Activated naive CD8-positive, alpha-beta T cell treated with anti-CD3 and anti-CD28 coated beads, Interleukin-2, amount 10 ng/mL, durations not matched to agents 7 days and 5 days (primary cell): ENCODE measurements at regions not wholly inside any gene's neighbourhood (a gene's known extent, or its start where the extent isn't known, plus 50 kb on each side); places are given as distances from the start of the nearest gene placed in this dataset.

Source experiments
- ATAC-seq: fragments of 150-1000 bp; cut with Tn5 transposase; one replicate; pipeline ENCODE4 v1.10.0; 2021; ENCODE audit warnings: low read depth, moderate library complexity
- POLR2A ChIA-PET: fragments of 350-600 bp; sonication (Branson Sonifier 250); formaldehyde crosslinking; loops from one replicate; lab custom pipeline; 2021; ENCODE audit warnings: antibody characterized with exemption; lab: Charles Lee
- DNase-seq: peaks from one replicate; pipeline ENCODE4 v3.0.0; 2021
- H3K27ac Mint-ChIP-seq: one replicate; pipeline ENCODE4 v1.8.0; 2022; ENCODE audit warnings: mild to moderate bottlenecking, mixed read lengths
- H3K27me3 Mint-ChIP-seq: one replicate; pipeline ENCODE4 v1.8.0; 2022; ENCODE audit warnings: mild to moderate bottlenecking, moderate library complexity, mixed read lengths
- H3K36me3 Mint-ChIP-seq: one replicate; pipeline ENCODE4 v1.8.0; 2021; ENCODE audit warnings: mild to moderate bottlenecking, mixed read lengths
- H3K4me1 Mint-ChIP-seq: one replicate; pipeline ENCODE4 v1.8.0; 2021; ENCODE audit warnings: mixed read lengths
- H3K4me3 Mint-ChIP-seq: one replicate; pipeline ENCODE4 v1.8.0; 2022; ENCODE audit warnings: mild to moderate bottlenecking, moderate library complexity, mixed read lengths
- H3K9me3 Mint-ChIP-seq: one replicate; pipeline ENCODE4 v1.8.0; 2021; ENCODE audit warnings: mixed read lengths

GRCh38 chr1:217921126-217921904 lies 290.2 kb downstream of the SPATA17 start:
- Mint-ChIP-seq H3K27me3 (peaks cover 6% of the 10 kb centered on the region), H3K4me3 (no peak overlapping the region), H3K27ac (no peak overlapping the region), H3K4me1 (no peaks in the 10 kb centered on the region), H3K36me3 (no peaks in the 10 kb centered on the region), H3K9me3 (peaks cover 2% of the 10 kb centered on the region)
- DNase-seq (no peak), ATAC-seq (no peak)
- POLR2A ChIA-PET = no interaction called here

- no peak overlapping the region for H3K4me3 Mint-ChIP-seq
Measured at GRCh38 chr1:217924924-217925323, 293.8 kb downstream of the SPATA17 start.

GRCh38 chr1:217929213-217929885 lies 298.2 kb downstream of the SPATA17 start:
- Mint-ChIP-seq H3K27me3 (peaks cover 3% of the 10 kb centered on the region), H3K27ac (no peak overlapping the region), H3K4me1 (no peaks in the 10 kb centered on the region), H3K36me3 (no peaks in the 10 kb centered on the region), H3K4me3 (no peak overlapping the region), H3K9me3 (peaks cover 2% of the 10 kb centered on the region)
- ATAC-seq (no peak), DNase-seq (no peak)
- POLR2A ChIA-PET = no interaction called here

More at GRCh38 chr1:217924924-217925323, 293.8 kb downstream of the SPATA17 start:
- H3K4me1 Mint-ChIP-seq = no peaks in the 10 kb centered on the region
- peaks cover 6% of the 10 kb centered on the region for H3K27me3 Mint-ChIP-seq
- H3K27ac Mint-ChIP-seq = no peak overlapping the region
- POLR2A ChIA-PET = no interaction called here
- no peaks in the 10 kb centered on the region for H3K36me3 Mint-ChIP-seq
- ATAC-seq (no peak), DNase-seq (no peak)
- peaks cover 2% of the 10 kb centered on the region for H3K9me3 Mint-ChIP-seq

- no peak overlapping the region for H3K4me3 Mint-ChIP-seq
- ATAC-seq (no peak), DNase-seq (no peak)
- no peaks in the 10 kb centered on the region for H3K36me3 Mint-ChIP-seq
- no peaks in the 10 kb centered on the region for H3K9me3 Mint-ChIP-seq
- H3K27me3 Mint-ChIP-seq = peaks cover 4% of the 10 kb centered on the region
- no peak overlapping the region for H3K27ac Mint-ChIP-seq
- POLR2A ChIA-PET = no interaction called here
- H3K4me1 Mint-ChIP-seq = no peaks in the 10 kb centered on the region
Measured at GRCh38 chr1:217943361-217943760, 312.2 kb downstream of the SPATA17 start.

GRCh38 chr1:217944550-217944949 lies 313.4 kb downstream of the SPATA17 start:
- Mint-ChIP-seq H3K27me3 (peaks cover 4% of the 10 kb centered on the region), H3K9me3 (no peaks in the 10 kb centered on the region), H3K36me3 (no peaks in the 10 kb centered on the region), H3K4me3 (no peak overlapping the region), H3K4me1 (no peaks in the 10 kb centered on the region), H3K27ac (no peak overlapping the region)
- POLR2A ChIA-PET = no interaction called here
- ATAC-seq (no peak), DNase-seq (no peak)

GRCh38 chr1:217946511-217946910 lies 315.4 kb downstream of the SPATA17 start:
- no peak for DNase-seq
- ATAC-seq = no peak
- no peak overlapping the region for H3K4me3 Mint-ChIP-seq
- H3K9me3 Mint-ChIP-seq = no peaks in the 10 kb centered on the region
- H3K27me3 Mint-ChIP-seq = peaks cover 4% of the 10 kb centered on the region
- no peaks in the 10 kb centered on the region for H3K36me3 Mint-ChIP-seq
- H3K27ac Mint-ChIP-seq = no peak overlapping the region
- POLR2A ChIA-PET = no interaction called here
- no peaks in the 10 kb centered on the region for H3K4me1 Mint-ChIP-seq

- POLR2A ChIA-PET = no interaction called here
- no peak for ATAC-seq
- Mint-ChIP-seq H3K27me3 (peaks cover 2% of the 10 kb centered on the region), H3K4me3 (no peak overlapping the region), H3K27ac (no peak overlapping the region), H3K36me3 (no peaks in the 10 kb centered on the region), H3K4me1 (no peaks in the 10 kb centered on the region), H3K9me3 (no peaks in the 10 kb centered on the region)
- no peak for DNase-seq
Measured at GRCh38 chr1:217948741-217949140, 317.6 kb downstream of the SPATA17 start.

- Mint-ChIP-seq H3K36me3 (no peaks in the 10 kb centered on the region), H3K27ac (no peak overlapping the region), H3K4me3 (no peak overlapping the region), H3K9me3 (no peaks in the 10 kb centered on the region), H3K27me3 (no peaks in the 10 kb centered on the region), H3K4me1 (no peaks in the 10 kb centered on the region)
- ATAC-seq (no peak), DNase-seq (no peak)
- POLR2A ChIA-PET = no interaction called here
Measured at GRCh38 chr1:217953330-217953729, 322.2 kb downstream of the SPATA17 start.

GRCh38 chr1:217953922-217954321 lies 322.8 kb downstream of the SPATA17 start:
- Mint-ChIP-seq H3K36me3 (no peaks in the 10 kb centered on the region), H3K9me3 (no peaks in the 10 kb centered on the region), H3K4me1 (no peaks in the 10 kb centered on the region), H3K27ac (no peak overlapping the region), H3K27me3 (no peaks in the 10 kb centered on the region), H3K4me3 (no peak overlapping the region)
- DNase-seq (no peak), ATAC-seq (no peak)
- POLR2A ChIA-PET = no interaction called here

- no peaks in the 10 kb centered on the region for H3K9me3 Mint-ChIP-seq
- H3K4me3 Mint-ChIP-seq = no peak overlapping the region
- H3K4me1 Mint-ChIP-seq = no peaks in the 10 kb centered on the region
- no peaks in the 10 kb centered on the region for H3K36me3 Mint-ChIP-seq
- DNase-seq (no peak), ATAC-seq (no peak)
- no peaks in the 10 kb centered on the region for H3K27me3 Mint-ChIP-seq
- POLR2A ChIA-PET = no interaction called here
- no peak overlapping the region for H3K27ac Mint-ChIP-seq
Measured at GRCh38 chr1:217955723-217956122, 324.6 kb downstream of the SPATA17 start.

- H3K27me3 Mint-ChIP-seq = no peaks in the 10 kb centered on the region
- POLR2A ChIA-PET = no interaction called here
- H3K27ac Mint-ChIP-seq = no peak overlapping the region
- no peak for DNase-seq
- no peaks in the 10 kb centered on the region for H3K36me3 Mint-ChIP-seq
- ATAC-seq = no peak
- no peak overlapping the region for H3K4me3 Mint-ChIP-seq
- no peaks in the 10 kb centered on the region for H3K4me1 Mint-ChIP-seq
- H3K9me3 Mint-ChIP-seq = peaks cover 1% of the 10 kb centered on the region
Measured at GRCh38 chr1:217965156-217965786, 319.8 kb upstream of the RRP15 start.

GRCh38 chr1:217968085-217968484 lies 317.0 kb upstream of the RRP15 start:
- ATAC-seq (no peak), DNase-seq (no peak)
- peaks cover 6% of the 10 kb centered on the region for H3K9me3 Mint-ChIP-seq
- H3K27ac Mint-ChIP-seq = no peak overlapping the region
- no peaks in the 10 kb centered on the region for H3K4me1 Mint-ChIP-seq
- H3K4me3 Mint-ChIP-seq = no peak overlapping the region
- H3K27me3 Mint-ChIP-seq = no peaks in the 10 kb centered on the region
- no peaks in the 10 kb centered on the region for H3K36me3 Mint-ChIP-seq
- POLR2A ChIA-PET = no interaction called here

- no peak for ATAC-seq
- POLR2A ChIA-PET = no interaction called here
- Mint-ChIP-seq H3K9me3 (peaks cover 6% of the 10 kb centered on the region), H3K36me3 (no peaks in the 10 kb centered on the region), H3K27me3 (no peaks in the 10 kb centered on the region), H3K4me3 (no peak overlapping the region), H3K4me1 (no peaks in the 10 kb centered on the region), H3K27ac (no peak overlapping the region)
- DNase-seq = no peak
Measured at GRCh38 chr1:217969428-217969827, 315.7 kb upstream of the RRP15 start.

- no peaks in the 10 kb centered on the region for H3K27me3 Mint-ChIP-seq
- no peak overlapping the region for H3K27ac Mint-ChIP-seq
- peaks cover 3% of the 10 kb centered on the region for H3K9me3 Mint-ChIP-seq
- no peaks in the 10 kb centered on the region for H3K36me3 Mint-ChIP-seq
- ATAC-seq (no peak), DNase-seq (no peak)
- H3K4me3 Mint-ChIP-seq = no peak overlapping the region
- H3K4me1 Mint-ChIP-seq = no peaks in the 10 kb centered on the region
- POLR2A ChIA-PET = no interaction called here
Measured at GRCh38 chr1:217977943-217978342, 307.1 kb upstream of the RRP15 start.
